HCT116 (cell line): ENCODE measurements at regions not wholly inside any gene's neighbourhood (a gene's known extent, or its start where the extent isn't known, plus 50 kb on each side); places are given as distances from the start of the nearest gene placed in this dataset.

Experiments used
- ATAC-seq: fragments of 200-7000 bp; cut with Tn5 transposase; 2 replicates; pipeline ENCODE4 v1.9.1; 2020; ENCODE audit warnings: mild to moderate bottlenecking, moderate library complexity
- BruUV-seq: library from RNA; stranded (reverse); fragments of 400-500 nt; replicated peaks from 2 replicates; lab custom pipeline; 2021; lab: Mats Ljungman, UMichigan
- CTCF ChIA-PET: fragments of 300-600 bp; sonication (Branson Sonifier 250); formaldehyde crosslinking; loops from one replicate; lab custom pipeline; 2021; ENCODE audit warnings: antibody characterized with exemption; lab: Charles Lee
- POLR2A ChIA-PET: fragments of 300-600, 350-600 bp; sonication (Branson Sonifier 250); formaldehyde crosslinking; loops from one replicate; lab custom pipeline; 2021; ENCODE audit warnings: antibody characterized with exemption; lab: Charles Lee
- RAD21 ChIA-PET, 2 experiments: fragments of 300-600 bp; sonication (Branson Sonifier 250); formaldehyde crosslinking; loops; one replicate each; lab custom pipeline; 2023; ENCODE audit warnings: low total read pairs in 2 of 2; ENCODE audit not compliant: uncharacterized antibody in 2 of 2, unreplicated experiment in 2 of 2, low non-redundant PET in 1 of 2; lab: Charles Lee
- DNase-seq: peaks from one replicate; pipeline ENCODE4 v3.0.0-alpha.2; 2010; ENCODE audit warnings: low read depth, low spot score
- H2AFZ ChIP-seq: fragments of 200-600 bp; shearing (Covaris generic), sonication (generic); 2 replicates; pipeline ENCODE4 v1.6.1; 2017; ENCODE audit warnings: low read depth, mixed run types, mixed read lengths, antibody characterized with exemption, low read length; ENCODE audit not compliant: poor library complexity, severe bottlenecking
- H3K27ac ChIP-seq: 2 replicates; pipeline ENCODE4 v1.5.1; 2012; ENCODE audit warnings: low read depth, low read length
- H3K27me3 ChIP-seq: fragments of 200-600 bp; sonication (generic); 2 replicates; pipeline ENCODE4 v1.6.1; 2016; ENCODE audit warnings: mixed run types, low read length, mixed read lengths; ENCODE audit not compliant: insufficient read depth
- H3K36me3 ChIP-seq, 2 experiments: fragments of 200-500 bp in 1 of 2; fragments of 200-600 bp in 1 of 2; sonication (Bioruptor generic) in 1 of 2; sonication (generic) in 1 of 2; 2 replicates each; pipeline versions ENCODE4 v1.5.1 to v1.6.1; 2014 to 2016; ENCODE audit warnings: low read length in 2 of 2, inconsistent platforms in 1 of 2, mixed read lengths in 1 of 2, mixed run types in 1 of 2; ENCODE audit not compliant: insufficient read depth in 2 of 2, control insufficient read depth in 1 of 2
- H3K4me1 ChIP-seq, 2 experiments: fragments of 200-600 bp in 1 of 2; sonication (generic) in 1 of 2; 2 replicates each; pipeline versions ENCODE4 v1.5.1 to v1.6.1; 2012 to 2017; ENCODE audit warnings: low read length in 2 of 2, inconsistent platforms in 1 of 2, mild to moderate bottlenecking in 1 of 2, mixed read lengths in 1 of 2, mixed run types in 1 of 2, moderate library complexity in 1 of 2; ENCODE audit not compliant: insufficient read depth in 2 of 2, control insufficient read depth in 1 of 2
- H3K4me2 ChIP-seq: fragments of 200-600 bp; sonication (generic); 2 replicates; pipeline ENCODE4 v1.6.1; 2017; ENCODE audit warnings: mixed run types, low read length, mixed read lengths
- H3K4me3 ChIP-seq, 2 experiments: fragments of 200-600 bp in 1 of 2; sonication (generic) in 1 of 2; replicated peaks in 1 of 2; 2 replicates each; pipeline ENCODE4 v1.5.1; 2011 to 2016; ENCODE audit warnings: low read length in 2 of 2, control low read depth in 1 of 2, low read depth in 1 of 2, mild to moderate bottlenecking in 1 of 2, mixed read lengths in 1 of 2, mixed run types in 1 of 2
- H3K79me2 ChIP-seq: fragments of 200-600 bp; sonication (generic); 2 replicates; pipeline ENCODE4 v1.6.1; 2017; ENCODE audit warnings: mild to moderate bottlenecking, mixed run types, low read length, moderate library complexity, mixed read lengths; ENCODE audit not compliant: insufficient read depth
- H3K9ac ChIP-seq: fragments of 200-600 bp; sonication (generic); 2 replicates; pipeline ENCODE4 v1.6.1; 2016; ENCODE audit warnings: low read length, mixed read lengths
- H3K9me2 ChIP-seq: fragments of 200-600 bp; sonication (generic), shearing (Covaris generic); 2 replicates; pipeline ENCODE4 v1.6.1; 2017; ENCODE audit warnings: mixed run types, mild to moderate bottlenecking, moderate library complexity; ENCODE audit not compliant: insufficient read depth
- H3K9me3 ChIP-seq, 2 experiments: fragments of 200-500 bp in 1 of 2; fragments of 200-600 bp in 1 of 2; sonication (Bioruptor generic) in 1 of 2; sonication (generic) in 1 of 2; 2 replicates each; pipeline ENCODE4 v1.6.1; 2014 to 2017; ENCODE audit warnings: low read length in 2 of 2, mixed read lengths in 2 of 2, inconsistent platforms in 1 of 2, low read depth in 1 of 2, mild to moderate bottlenecking in 1 of 2, mixed run types in 1 of 2, moderate library complexity in 1 of 2; ENCODE audit not compliant: control insufficient read depth in 1 of 2, insufficient read depth in 1 of 2
- H4K20me1 ChIP-seq: fragments of 200-600 bp; sonication (generic), shearing (Covaris generic); 2 replicates; pipeline ENCODE4 v1.6.1; 2017; ENCODE audit warnings: mixed run types, mild to moderate bottlenecking, moderate library complexity; ENCODE audit not compliant: insufficient read depth
- CEBPB ChIP-seq: IDR thresholded peaks from 2 replicates; pipeline ENCODE4 v1.6.1; 2012; ENCODE audit warnings: low read depth
- ELF1 ChIP-seq: IDR thresholded peaks from 2 replicates; pipeline ENCODE4 v1.6.1; 2012; ENCODE audit warnings: low read depth, borderline replicate concordance
- EZH2 ChIP-seq: fragments of 200-600 bp; sonication (generic); IDR thresholded peaks from 2 replicates; pipeline ENCODE4 v1.6.1; 2017; ENCODE audit warnings: antibody characterized with exemption, mixed run types
- EZH2phosphoT487 ChIP-seq: fragments of 200-600 bp; IDR thresholded peaks from 2 replicates; pipeline ENCODE4 v1.6.1; 2018; ENCODE audit warnings: antibody characterized with exemption, borderline replicate concordance
- FOSL1 ChIP-seq: IDR thresholded peaks from 2 replicates; pipeline ENCODE4 v1.6.1; 2012; ENCODE audit warnings: low read depth
- RAD21 ChIP-seq: IDR thresholded peaks from 2 replicates; pipeline ENCODE4 v1.6.1; 2012; ENCODE audit warnings: low read depth, mild to moderate bottlenecking
- SIN3A ChIP-seq: IDR thresholded peaks from 2 replicates; pipeline ENCODE4 v1.6.1; 2012; ENCODE audit warnings: low read depth
- SP1 ChIP-seq: IDR thresholded peaks from 2 replicates; pipeline ENCODE4 v1.6.1; 2012; ENCODE audit warnings: low read depth
- TCF7L2 ChIP-seq: IDR thresholded peaks from 2 replicates; pipeline ENCODE4 v1.7.0; 2011; ENCODE audit warnings: borderline replicate concordance, inconsistent platforms; ENCODE audit not compliant: insufficient read depth, insufficient read length; ENCODE audit errors: extremely low read depth
- YY1 ChIP-seq: IDR thresholded peaks from 2 replicates; pipeline ENCODE4 v1.6.1; 2011; ENCODE audit warnings: low read length, low read depth, moderate library complexity, mild to moderate bottlenecking; ENCODE audit not compliant: insufficient replicate concordance; ENCODE audit errors: extremely low read depth
- ZFX ChIP-seq: fragments of 450-650 bp; IDR thresholded peaks from 2 replicates; pipeline ENCODE4 v1.6.1; 2017
- ZNF274 ChIP-seq: fragments of 200-500 bp; sonication (Bioruptor generic); IDR thresholded peaks from 2 replicates; pipeline ENCODE4 v1.6.1; 2014; ENCODE audit warnings: mild to moderate bottlenecking, low read depth, low read length, inconsistent platforms
- intact Hi-C: fragments of 100-400 bp; cut with micrococcal nuclease; formaldehyde crosslinking; loops from 2 replicates; pipeline ENCODE4 v1.10.0; 2022
- TF ChIP-seq, protein P1 (sequence below), 3 experiments: fragments of 200-600 bp in 1 of 3; sonication (generic) in 1 of 3; IDR thresholded peaks in 2 of 3; conservative IDR thresholded peaks in 1 of 3; 2 replicates each; pipeline ENCODE4 v1.5.1; 2012 to 2017; ENCODE audit warnings: low read depth in 2 of 3, low read length in 2 of 3, antibody characterized with exemption in 1 of 3, borderline replicate concordance in 1 of 3, control low read depth in 1 of 3, mild to moderate bottlenecking in 1 of 3, mixed read lengths in 1 of 3, mixed run types in 1 of 3, moderate library complexity in 1 of 3; ENCODE audit not compliant: insufficient read depth in 1 of 3

DNA sequence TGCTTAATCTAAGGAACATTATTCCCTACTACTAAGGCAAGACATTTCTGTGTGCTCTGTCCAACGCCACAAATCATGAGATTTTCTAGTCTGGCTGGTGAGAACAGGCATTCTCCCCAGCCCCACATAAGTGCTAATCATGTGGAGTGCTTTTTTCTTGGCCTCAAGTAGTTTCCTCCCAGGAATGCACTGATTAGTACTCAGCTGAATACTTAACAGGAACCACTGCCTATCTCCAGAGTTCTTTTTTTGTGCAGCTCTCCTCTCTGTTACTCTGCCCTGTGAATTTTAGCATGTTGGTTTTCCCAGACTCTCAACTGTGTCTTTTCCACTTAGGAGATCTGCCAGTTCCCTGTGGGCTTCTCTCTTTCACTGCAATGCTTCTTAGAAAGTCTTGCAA is 1098.5 kb upstream of the LRRTM3 start:
- H3K4me3 ChIP-seq = no peak overlapping the region
- H3K36me3 ChIP-seq = no peaks in the 10 kb centered on the region
- no peak overlapping the region for H3K27ac ChIP-seq
- no peak overlapping the region for H3K4me2 ChIP-seq
- H4K20me1 ChIP-seq = no peaks in the 10 kb centered on the region
- H3K79me2 ChIP-seq = no peaks in the 10 kb centered on the region
- BruUV-seq = no TSS peak
- H3K9me2 ChIP-seq = no peaks in the 10 kb centered on the region
- CTCF ChIA-PET = no interaction called here
- H3K9ac ChIP-seq = no peak overlapping the region
- H3K27me3 ChIP-seq = no peaks in the 10 kb centered on the region
- no peak for TF ChIP-seq EZH2
- no peak for TF ChIP-seq FOSL1
- TF ChIP-seq CEBPB = no peak
- TF ChIP-seq TCF7L2 = no peak
- TF ChIP-seq EZH2phosphoT487 = no peak
- POLR2A ChIA-PET = no interaction called here
- no peaks in the 10 kb centered on the region for H3K9me3 ChIP-seq
- intact Hi-C loops = no loop called here
- H3K4me1 ChIP-seq = no peaks in the 10 kb centered on the region
- RAD21 ChIA-PET = no interaction called here
- no peak overlapping the region for H2AFZ ChIP-seq
- no peak for DNase-seq
- ATAC-seq = no peak

DNA sequence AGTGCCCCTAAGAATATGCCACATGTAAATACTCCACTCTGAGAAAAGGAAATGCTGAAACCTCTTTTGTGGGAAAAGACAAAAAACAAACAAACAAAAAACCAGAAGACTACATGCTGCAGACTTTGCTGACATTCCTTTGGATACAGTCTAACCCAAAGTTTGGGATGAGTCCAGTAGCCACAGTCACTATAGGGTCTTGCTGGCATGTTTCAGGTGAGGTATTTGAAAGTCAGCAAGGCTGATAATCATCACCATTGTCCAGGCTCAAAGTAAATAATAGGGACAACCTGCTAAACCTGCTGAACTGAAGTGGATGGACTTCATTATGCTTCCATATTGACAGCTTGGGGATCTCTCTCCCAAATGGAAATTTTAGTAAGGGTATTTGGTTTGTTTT is 1087.0 kb upstream of the LRRTM3 start:
- Histone ChIP-seq H3K4me2 (no peak overlapping the region), H3K9me3 (no peaks in the 10 kb centered on the region), H3K4me3 (no peak overlapping the region), H3K9ac (no peak overlapping the region), H3K4me1 (no peaks in the 10 kb centered on the region), H3K79me2 (no peaks in the 10 kb centered on the region), H4K20me1 (no peaks in the 10 kb centered on the region), H3K36me3 (no peaks in the 10 kb centered on the region), H2AFZ (no peak overlapping the region), H3K9me2 (no peaks in the 10 kb centered on the region), H3K27me3 (no peaks in the 10 kb centered on the region), H3K27ac (no peak overlapping the region)
- ChIA-PET CTCF (no interaction called here), RAD21 (no interaction called here), POLR2A (no interaction called here)
- TF ChIP-seq YY1 = no peak
- TF ChIP-seq ZFX = no peak
- TF ChIP-seq TCF7L2 = no peak
- TF ChIP-seq ZNF274 = no peak
- no peak for TF ChIP-seq SP1
- TF ChIP-seq, protein P1, sequence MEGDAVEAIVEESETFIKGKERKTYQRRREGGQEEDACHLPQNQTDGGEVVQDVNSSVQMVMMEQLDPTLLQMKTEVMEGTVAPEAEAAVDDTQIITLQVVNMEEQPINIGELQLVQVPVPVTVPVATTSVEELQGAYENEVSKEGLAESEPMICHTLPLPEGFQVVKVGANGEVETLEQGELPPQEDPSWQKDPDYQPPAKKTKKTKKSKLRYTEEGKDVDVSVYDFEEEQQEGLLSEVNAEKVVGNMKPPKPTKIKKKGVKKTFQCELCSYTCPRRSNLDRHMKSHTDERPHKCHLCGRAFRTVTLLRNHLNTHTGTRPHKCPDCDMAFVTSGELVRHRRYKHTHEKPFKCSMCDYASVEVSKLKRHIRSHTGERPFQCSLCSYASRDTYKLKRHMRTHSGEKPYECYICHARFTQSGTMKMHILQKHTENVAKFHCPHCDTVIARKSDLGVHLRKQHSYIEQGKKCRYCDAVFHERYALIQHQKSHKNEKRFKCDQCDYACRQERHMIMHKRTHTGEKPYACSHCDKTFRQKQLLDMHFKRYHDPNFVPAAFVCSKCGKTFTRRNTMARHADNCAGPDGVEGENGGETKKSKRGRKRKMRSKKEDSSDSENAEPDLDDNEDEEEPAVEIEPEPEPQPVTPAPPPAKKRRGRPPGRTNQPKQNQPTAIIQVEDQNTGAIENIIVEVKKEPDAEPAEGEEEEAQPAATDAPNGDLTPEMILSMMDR (IDR thresholded peaks at IDR 0.05 in 2 of 3, conservative IDR thresholded peaks at IDR 0.05 in 1 of 3; ENCODE audit: borderline replicate concordance in 1 of 3, insufficient read depth in 1 of 3, low read depth in 2 of 3, low read length in 2 of 3) = no peak
- no peak for TF ChIP-seq EZH2
- TF ChIP-seq ELF1 = no peak
- TF ChIP-seq RAD21 = no peak
- TF ChIP-seq SIN3A = no peak
- no TSS peak for BruUV-seq
- intact Hi-C loops = no loop called here
- DNase-seq (no peak), ATAC-seq (no peak)
